SHP77 treated with DMSO at 0.1 percent for 48 hours (cell line): ENCODE measurements at regions not wholly inside any gene's neighbourhood (a gene's known extent, or its start where the extent isn't known, plus 50 kb on each side); places are given as distances from the start of the nearest gene placed in this dataset.
A peak's percentile ranks its signal among the peaks of the same experiment; 100 is the strongest.
"Not testable (repeated sequence)": the region's sequence is repeated elsewhere in the genome, so short reads cannot be mapped to it uniquely, and the experiment has no call there.

ENCODE experiments used
- DNase-seq: peaks from one replicate; lab custom pipeline; 2025; lab: John Stamatoyannopoulos, UW

DNA sequence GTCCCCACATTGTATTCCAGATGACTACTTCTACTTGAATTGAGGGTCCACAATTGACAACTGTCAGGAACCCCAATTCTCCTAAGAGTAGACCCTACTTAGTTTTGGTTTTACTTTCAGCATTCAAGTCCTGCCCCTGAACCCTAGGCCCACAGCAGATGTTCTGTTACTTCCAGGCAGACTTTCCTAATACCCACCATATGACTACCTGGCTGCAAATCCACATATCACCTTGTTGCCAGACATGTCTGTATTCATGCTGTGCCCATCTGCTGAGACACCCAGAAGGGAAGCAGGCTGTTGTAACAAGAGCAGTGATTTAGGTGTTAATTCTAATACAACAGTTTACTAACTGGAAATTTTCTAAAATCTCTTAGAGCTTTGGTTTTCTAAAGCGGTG lies 235.1 kb upstream of the CCDC54 start:
- DNase-seq: no peak

DNA sequence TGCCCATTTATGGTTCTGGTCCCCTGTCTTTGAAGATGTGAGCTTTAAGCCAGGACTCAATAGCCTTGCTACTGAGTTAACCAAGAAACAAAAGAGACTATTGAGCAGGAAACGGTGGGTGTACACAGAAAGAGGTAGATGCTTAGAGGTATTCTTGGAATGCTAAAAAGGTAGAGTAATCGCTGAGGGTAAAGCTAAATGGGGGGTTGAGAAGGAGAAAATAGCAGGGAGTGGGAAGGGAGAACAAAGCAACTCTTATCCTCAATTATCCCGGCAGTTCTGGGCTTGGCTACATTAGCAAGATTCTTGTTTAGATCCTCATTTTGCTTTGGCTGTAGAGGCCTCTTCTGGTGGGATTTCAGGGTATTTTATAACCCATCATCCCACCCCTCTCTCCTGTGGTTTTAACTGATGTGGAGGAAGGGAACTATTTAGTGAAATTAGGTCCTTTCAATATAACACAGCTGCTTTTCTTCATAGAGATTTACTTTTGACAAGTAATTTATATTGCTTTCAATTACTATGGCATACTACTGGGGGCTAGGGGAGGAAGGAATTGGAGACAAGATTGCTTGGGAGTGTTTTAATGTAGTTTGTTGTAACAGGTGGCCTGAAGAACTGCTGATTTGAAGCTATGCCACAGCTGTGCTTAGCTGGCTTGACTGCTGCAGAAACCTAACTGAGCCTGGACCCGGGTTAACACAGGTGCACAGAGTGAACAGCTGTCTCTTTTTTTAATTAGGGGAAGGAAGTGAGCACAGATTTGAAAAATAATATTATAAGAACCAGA lies 234.3 kb upstream of the CCDC54 start:
- peak; percentile 36 for DNase-seq

DNA sequence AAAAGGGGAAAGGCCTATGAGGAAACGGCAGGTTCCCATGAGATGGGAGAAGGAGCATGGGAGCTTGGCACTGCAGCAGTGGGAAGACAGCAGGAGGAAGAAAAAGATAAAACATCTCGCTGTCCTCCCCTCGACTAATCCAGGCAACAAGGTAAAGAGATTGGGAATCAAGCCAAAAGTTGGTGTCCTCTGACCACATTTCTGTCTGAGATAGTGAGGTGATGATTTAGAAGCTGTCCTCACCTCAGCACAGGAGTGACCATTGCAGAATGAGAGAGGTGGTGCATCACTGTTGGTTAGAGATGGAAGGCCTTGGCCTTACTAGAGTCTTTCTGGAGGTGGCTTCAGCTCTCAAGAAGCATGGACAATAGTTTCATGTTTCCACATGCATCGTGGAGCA lies 226.6 kb upstream of the CCDC54 start:
- no peak for DNase-seq

DNA sequence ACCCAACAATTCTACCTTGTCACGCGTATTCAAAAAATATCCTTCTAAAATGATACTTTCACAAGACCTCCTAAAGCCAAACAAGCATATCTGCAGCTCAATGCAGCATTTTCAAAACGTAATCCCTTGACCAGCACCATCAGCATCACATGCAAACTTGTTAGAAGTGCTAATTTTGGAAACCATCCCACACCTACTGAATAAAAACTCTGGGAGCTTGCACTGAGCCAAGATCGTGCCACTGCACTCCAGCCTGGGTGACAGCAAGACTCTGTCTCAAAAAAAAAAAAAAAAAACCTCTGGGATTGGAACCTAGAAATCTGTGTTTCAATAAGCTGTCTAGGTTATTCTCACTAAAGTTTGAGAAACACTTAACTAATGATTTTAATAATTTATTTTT lies 223.3 kb upstream of the CCDC54 start:
- no peak for DNase-seq

DNA sequence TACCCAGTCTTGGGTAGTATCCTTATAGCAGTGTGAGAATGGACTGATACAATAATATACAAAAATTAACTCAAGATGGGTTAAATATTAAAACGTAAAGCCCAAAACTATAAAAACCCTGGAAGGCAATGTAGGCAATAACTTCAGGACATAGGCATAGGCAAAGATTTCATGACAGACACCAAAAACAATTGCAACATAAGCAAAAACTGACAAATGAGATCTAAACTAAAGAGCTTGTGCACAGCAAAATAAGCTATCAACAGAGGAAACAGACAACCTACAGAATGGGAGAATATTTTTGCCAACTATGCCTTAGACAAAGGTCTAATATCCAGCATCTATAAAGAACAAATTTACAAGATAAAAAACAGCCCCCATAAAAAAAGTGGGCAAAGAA lies 204.8 kb upstream of the CCDC54 start:
- DNase-seq: no peak

DNA sequence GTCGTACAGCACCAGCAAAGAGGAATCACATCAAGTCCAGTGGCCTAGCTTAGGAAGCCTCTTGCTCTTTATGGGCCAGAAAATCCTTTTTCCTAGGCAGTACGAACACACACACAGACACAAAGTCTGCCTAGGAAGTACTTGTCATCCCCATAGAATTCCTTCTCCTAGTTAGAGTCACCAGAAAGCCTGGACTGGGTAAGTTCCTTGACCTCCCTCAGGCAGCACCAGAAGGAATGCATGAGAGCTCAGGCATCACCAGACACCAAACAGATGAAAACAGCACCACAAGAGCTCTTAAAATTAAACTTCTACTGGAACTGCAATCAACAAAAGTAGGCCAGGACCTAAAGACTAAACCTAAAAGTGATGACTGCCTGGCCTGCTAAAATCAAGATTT lies 192.9 kb upstream of the CCDC54 start:
- no peak for DNase-seq

DNA sequence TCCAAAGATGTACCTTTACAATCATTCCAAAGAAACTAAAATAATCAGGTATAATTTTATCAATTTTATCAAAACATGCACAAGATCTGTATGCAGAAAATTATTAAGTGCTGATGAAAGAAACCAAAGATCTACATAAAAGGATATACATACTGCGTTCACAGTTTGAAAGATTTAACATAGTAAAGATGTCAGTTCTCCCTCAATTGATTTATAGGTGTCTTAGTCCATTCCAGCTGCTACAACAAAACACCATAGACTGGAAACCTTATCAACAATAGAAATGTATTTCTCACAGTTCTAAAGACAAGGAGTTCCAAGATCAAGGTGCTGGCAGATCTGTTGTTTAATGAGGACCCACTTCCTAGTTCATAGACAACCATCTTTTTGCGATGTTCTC lies 189.0 kb upstream of the CCDC54 start:
- no peak for DNase-seq

DNA sequence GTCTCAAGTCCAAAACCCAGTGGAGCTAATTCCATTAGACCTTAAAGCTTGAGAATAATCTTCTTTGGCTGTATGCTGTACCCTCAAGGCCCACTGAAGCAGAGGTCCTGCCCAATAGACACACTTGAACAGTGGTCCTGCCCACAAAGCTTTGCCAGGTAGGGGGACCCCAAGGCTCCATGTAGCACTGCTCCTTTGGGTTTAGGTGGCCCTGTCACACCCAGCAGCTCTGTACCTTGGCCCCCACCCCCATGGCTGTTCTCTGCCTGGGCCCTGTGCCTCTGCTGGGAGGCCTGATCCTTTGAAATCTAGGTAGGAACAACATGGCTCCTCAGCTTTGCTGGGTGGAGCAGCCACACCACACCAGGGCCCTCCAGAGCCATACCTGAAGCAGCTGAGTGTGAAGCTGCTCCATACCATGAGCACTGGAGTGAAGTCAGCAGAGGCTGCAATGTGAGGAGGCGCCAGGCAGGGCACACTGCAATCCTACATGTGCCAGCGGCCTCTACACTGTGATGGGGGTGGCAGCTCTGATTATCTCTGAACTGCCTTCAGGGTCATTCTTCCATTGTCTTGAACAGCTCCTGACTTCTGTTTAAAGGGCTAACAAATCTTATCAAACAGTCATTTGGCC lies 188.0 kb upstream of the CCDC54 start:
- DNase-seq: no peak

DNA sequence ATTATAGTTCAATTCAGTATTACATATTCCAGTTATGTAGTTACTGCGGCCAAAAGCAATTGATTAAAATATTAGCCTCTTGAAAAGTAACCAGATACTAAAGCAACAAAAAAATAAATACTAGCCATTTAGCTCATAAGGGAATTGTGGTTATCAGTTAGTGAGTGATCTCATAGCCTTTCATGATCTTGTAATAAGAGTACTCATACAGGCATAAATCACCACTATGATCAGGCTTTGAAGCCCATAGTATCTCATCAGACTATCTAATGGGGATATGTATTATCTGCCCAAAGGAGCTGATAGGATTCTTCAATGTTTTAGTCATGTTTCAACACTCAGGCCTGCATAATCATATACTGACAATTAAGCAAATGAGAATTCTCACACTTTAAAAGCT lies 184.1 kb upstream of the CCDC54 start:
- DNase-seq: no peak

DNA sequence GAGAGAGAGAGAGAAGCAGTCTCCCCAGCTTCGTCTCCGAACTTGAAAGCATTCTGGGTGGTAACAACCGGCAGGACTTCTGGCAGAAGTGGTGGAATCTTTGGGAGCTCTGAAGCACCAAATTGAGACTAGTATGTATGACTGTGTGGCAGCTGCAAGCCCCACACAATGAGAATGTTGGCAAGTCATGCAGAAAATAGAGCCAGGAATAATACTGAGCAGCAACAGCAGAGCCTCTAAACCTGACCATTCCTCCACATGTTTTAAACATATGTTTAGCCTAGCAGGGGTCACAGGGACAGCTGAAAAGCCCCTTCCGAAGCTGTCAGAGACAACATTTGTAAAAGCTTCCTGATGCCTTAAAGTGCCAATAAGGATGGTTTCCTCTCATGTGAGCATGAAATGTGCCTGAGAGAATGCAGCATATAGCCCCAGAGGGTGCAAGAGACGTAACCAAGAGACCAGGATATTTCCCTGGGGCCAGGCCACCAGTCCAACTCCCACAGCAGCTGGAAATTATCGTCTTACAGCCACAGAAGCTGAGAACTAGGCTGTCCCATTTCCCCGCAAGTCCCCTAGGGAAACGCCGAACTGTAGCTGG lies 178.6 kb upstream of the CCDC54 start:
- DNase-seq: no peak

DNA sequence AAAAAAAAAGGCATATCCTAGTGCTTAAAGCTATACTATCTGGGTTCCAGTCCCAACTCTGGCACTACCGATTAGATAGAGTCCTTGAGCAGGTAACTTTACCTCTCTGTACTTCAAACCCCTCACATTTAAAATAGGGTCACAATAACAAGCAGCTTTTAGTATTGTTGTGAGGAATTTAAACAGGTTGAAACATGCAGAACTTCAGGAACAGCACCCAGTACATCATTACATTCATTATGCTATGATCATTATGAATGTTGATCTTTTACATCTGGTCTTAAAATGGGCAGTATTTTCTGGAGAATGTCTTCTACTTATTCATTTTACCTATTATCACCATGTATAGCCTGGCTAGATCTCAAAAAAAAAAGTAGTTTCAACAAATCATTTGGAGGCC lies 176.1 kb upstream of the CCDC54 start:
- DNase-seq: no peak

DNA sequence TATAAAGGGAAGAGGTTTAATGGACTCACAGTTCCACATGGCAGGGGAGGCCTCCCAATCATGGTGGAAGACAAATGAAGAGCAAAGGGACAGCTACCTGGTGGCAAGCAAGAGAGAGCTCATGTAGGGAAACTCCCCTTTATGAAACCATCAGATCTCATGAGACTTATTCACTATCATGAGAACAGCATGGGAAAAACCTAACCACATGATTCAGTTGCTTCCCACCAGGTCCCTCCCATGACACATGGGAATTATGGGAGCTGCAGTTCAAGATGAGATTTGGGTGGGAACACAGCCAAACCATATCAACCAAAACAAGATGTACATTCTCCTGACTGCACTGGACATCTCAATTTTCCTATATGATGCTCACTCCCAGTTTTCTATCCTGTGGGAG lies 174.4 kb upstream of the CCDC54 start:
- not testable (repeated sequence) for DNase-seq

DNA sequence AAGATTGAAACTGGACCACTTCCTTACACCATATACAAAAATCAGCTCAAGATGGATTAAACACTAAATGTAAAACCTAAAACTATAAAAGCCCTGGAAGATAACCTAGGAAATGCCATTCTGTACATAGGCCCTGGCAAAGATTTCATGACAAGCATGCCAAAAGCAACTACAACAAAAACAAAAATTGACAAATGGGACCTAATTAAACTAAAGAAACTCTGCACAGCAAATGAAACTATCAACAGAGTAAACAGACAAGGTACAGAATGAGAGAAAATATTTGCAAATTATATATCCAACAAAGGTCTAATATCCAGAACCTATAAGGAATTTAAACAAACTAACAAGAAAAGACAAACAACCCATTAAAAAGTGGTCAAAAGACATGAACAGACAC lies 173.1 kb upstream of the CCDC54 start:
- no peak for DNase-seq

DNA sequence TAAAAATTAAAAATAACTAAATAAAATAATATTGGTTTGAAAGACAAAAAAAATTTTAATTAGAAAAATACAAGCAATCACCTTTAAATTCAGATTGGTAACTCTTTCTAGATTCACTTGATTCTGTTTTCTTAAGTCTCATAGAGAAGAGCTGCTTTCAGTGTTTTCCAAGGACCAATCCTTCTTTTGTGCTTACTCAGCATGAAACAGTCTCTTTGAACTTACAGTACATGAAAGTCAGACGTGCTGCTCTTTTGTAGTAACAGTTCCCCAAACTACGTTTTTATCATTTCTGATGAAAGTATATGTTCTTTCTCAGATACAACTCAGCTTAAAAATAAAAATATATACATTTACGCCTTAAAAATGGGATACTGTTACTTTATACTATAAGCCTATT lies 171.9 kb upstream of the CCDC54 start:
- no peak for DNase-seq

DNA sequence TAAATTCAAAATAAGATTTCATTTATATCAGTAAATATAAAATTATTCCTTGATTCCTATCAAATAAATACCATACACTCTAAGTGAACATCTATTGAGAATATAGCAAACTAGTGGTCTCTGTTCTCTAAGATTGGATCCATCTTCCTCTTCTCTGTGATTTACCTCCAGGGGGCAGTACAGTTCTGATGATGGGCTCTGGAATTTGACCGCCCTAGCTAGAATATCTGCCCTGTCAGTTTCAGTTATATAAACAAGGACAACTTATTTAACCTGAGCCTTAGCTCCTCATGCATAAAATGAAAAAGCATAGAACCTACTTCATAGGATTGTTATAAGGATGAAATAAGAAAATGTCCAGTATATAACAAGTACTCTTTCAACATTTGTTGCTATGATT lies 171.1 kb upstream of the CCDC54 start:
- peak; percentile 34 for DNase-seq

DNA sequence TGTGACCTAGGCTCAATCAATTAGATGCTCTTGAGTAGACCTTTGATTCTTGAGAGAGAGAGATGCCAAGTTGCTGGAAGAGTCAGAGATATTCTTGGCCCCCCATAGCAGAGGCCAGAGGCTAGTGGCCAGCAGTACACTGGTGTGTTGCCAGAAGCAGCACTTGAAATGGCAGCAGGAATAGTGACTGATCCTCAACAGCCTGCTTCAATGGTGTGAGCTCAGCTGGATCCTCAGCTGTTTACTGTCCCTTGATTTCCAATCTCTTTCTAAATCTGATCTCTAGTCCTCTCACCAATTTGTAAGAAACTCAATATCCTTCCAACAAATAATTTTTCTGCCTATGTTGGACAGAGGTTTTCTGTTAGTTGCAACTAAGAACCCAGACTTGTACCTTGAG lies 170.3 kb upstream of the CCDC54 start:
- DNase-seq: no peak

DNA sequence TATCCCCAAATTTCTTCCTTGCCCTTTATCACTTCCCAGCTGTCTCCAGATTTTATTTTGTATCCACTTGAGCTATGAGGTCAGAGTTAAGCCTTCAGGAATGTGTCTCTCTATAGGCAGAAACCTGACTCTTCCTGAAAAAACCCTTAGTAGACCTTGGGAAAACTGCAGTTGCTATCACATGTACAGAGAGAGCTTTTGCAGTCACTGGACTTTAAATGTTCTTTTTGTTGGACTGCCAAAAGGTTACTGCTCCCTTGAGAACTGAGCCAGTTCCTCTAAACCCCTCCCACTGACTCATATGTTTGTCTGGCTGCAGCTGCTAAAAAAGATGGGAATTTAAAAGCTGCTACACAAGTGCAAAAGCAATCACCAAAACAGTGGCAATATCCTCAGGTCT lies 169.1 kb upstream of the CCDC54 start:
- no peak for DNase-seq

DNA sequence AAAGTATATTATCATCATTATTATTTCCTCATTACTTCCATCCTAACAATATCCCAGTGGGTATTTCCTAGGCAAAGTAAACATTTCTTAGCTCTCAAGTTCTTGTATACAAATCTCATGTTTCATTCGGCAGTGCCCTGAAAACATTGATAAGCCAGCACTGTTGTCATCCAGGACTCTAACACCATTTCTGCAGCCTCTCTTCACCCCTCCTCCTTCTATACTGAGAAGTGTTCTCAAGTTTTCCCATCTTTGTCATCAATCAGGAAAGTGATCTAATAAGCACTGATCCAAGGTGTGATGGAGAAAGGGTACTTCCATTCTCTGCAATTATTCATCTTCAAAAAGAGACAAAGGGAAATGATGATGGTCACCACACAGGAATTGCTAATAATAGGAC lies 168.4 kb upstream of the CCDC54 start:
- DNase-seq: no peak

DNA sequence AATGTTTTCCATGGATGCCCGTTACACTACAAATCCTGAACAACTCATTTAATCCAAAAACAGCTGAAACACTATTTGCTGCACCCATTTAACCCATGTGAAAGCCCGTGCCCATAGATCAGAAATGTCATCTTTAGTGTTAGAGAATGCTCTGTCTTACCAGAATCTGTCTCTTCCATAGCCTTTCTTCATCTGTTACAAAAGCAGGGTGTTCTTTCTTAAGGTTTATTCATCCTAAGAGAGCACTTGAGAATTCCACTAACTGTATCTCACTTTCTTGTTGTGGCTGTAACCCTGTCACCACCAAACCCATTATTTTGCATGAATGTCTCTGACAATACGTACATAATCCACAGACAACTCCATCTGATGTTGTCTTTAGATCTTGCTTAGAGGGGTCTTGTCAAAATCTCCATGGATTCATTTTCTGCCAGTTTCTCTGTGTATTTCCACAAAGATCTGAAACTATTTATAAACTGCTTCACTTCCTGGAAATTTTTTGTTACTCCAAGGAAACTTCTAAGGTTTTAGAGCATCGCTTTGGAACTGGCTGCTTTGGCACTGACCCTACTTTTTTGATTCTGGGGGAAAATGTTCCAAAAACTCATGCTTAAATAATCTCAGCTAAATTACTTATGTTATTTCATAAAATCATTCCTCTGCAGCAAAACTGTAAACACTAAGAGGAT lies 167.8 kb upstream of the CCDC54 start:
- DNase-seq: no peak

DNA sequence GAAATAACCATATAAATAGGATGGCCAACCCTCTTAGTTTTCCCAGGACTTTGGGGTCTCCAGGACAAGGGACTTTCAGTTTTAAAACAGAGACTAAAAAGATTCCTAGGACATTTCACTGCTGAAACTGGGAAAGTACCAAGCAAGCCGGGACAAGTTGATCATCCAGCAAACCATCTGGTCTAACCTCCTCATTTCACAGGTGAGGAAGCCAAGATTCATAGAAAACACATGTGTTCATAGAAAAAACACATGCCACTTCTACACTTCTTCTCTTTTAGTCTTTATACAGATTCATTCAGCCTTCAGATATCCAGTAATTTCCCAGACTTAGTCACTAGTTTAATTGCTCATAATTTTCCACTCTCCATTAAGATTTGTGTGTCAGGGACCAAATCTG lies 165.6 kb upstream of the CCDC54 start:
- DNase-seq: no peak

DNA sequence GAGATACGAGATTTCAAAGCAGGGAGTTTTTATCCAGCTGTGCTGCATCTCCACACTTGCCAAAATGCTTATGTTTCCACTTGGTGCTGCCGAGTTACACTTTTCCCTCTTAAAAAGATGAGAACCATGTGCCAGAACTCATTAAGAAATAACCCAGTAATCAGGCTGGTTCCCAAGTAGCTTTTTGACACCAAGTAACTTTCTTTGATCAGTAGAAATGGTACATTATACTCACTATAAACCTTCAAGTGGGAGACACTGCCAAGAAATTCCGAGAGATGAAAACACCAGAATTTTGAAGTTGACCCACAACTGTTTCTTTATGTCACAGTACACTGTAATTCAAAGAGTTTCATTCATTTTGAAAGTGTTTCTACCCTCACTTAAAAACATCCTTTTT lies 164.6 kb upstream of the CCDC54 start:
- no peak for DNase-seq

DNA sequence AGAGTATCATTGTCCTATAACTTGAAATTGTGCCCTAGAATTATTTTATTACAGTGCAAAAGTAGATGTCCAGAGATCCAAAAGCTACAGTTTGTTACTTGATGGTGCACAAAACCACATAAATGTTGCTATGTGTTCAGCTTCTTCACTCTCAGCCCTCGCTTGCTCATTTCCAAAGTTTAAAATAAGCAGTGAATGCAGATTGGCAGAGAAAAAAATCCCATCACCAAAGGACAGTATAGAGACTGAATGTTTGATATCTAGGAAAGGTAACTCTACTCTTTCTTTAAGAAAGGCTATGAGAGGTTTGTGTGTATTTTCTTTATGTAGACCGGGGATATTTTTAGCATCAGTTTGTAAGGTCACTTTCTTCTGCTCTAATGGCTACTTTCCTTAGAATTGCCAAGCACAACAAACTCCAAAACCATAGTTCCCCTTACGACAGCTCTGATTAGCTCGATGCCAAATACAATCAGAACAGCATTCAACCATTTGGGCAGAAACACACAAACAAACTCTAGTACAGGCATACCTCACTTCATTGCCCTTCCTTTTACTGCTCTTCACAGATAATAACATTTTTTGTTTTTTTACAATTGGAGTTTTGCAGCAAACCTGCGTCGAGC lies 164.1 kb upstream of the CCDC54 start:
- no peak for DNase-seq

DNA sequence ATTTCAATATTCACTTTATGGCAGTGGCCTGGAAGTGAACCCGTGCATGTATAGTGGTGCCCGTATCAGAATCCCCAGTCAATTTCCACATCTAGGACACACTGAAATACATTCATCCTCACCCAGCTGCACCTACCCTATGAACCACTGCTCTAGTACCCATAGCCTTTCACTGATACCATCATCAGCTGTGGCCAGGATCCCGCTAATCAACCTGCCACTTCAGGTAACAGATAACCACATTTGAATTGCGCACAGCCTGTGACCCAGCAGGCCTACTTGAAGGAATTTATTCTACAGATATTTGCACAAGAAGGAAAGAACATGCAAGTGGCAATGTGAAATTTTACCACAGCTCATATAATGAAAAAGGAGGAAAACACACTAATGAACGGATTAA lies 161.0 kb upstream of the CCDC54 start:
- DNase-seq: no peak
